OCI-LY7 (cell line): ENCODE measurements at regions not wholly inside any gene's neighbourhood (a gene's known extent, or its start where the extent isn't known, plus 50 kb on each side); places are given as distances from the start of the nearest gene placed in this dataset.

Experiments
- CTCF ChIP-seq: fragments of 200-600 bp; sonication (generic); conservative IDR thresholded peaks from 2 replicates; pipeline ENCODE4 v1.5.1; 2014; ENCODE audit warnings: mild to moderate bottlenecking, antibody characterized with exemption, low read length, moderate library complexity, mixed read lengths
- EZH2phosphoT487 ChIP-seq: fragments of 200-600 bp; sonication (generic); IDR thresholded peaks from 2 replicates; pipeline ENCODE4 v1.6.1; 2018; ENCODE audit warnings: low read depth, borderline replicate concordance, mild to moderate bottlenecking, mixed run types, antibody characterized with exemption, low read length, moderate library complexity, mixed read lengths

GRCh38 chr6:122170274-122170673, 229.2 kb upstream of the HSF2 start:
- TF ChIP-seq CTCF = no peak
- no peak for TF ChIP-seq EZH2phosphoT487
